ENCODE measurements at regions not wholly inside any gene's neighbourhood (a gene's known extent, or its start where the extent isn't known, plus 50 kb on each side); places are given as distances from the start of the nearest gene placed in this dataset.

DNA sequence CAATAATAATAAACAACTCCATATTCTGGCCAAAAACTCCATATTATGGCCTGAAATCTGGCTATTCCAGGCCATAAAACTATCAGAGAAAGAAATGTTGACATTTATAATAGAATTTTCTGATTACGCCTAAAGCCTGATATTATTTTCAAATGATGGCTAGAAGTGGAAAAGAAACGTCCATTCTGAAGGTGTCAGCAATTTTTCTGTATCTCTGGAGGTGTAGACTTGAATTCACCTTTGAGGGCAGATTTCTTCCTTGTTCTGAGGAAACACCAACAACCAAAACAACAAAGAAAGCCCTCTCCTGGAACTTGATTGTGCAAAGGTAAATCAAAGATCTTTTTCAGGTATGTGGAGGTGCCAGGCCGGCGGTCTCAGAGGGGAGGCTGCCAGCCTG is 390.7 kb downstream of the DMAC1 start:
- peaks cover 2% of the 10 kb centered on the region for H3K27me3 ChIP-seq (ENCODE audit: insufficient read depth, poor library complexity, severe bottlenecking)
- DNase-seq (ENCODE audit: low read depth in 1 of 2, low spot score in 1 of 2) = no peak

DNA sequence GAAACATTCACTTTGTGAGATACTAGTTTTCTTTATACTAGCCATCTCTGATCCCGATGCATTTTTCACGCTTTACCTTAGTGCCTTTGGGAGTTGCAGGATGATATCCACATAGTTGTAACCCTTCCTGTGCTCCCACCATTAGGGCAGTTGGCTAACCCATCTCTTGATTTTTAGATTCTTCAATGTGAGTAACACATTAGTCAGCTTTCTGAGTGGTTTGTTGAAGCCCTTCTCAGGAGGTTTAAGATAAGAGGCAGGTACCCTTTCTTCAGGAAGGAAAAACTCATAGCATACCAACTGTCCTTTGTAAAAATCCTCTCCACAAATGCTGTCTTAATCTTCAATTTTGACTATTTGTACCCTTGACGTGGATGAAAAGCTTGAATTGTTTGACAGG is 392.3 kb downstream of the DMAC1 start:
- no peak overlapping the region for H3K27ac ChIP-seq (replicated peaks)
- H3K27me3 ChIP-seq (ENCODE audit: insufficient read depth, poor library complexity, severe bottlenecking) = peaks cover 2% of the 10 kb centered on the region
- TF ChIP-seq, protein P1, sequence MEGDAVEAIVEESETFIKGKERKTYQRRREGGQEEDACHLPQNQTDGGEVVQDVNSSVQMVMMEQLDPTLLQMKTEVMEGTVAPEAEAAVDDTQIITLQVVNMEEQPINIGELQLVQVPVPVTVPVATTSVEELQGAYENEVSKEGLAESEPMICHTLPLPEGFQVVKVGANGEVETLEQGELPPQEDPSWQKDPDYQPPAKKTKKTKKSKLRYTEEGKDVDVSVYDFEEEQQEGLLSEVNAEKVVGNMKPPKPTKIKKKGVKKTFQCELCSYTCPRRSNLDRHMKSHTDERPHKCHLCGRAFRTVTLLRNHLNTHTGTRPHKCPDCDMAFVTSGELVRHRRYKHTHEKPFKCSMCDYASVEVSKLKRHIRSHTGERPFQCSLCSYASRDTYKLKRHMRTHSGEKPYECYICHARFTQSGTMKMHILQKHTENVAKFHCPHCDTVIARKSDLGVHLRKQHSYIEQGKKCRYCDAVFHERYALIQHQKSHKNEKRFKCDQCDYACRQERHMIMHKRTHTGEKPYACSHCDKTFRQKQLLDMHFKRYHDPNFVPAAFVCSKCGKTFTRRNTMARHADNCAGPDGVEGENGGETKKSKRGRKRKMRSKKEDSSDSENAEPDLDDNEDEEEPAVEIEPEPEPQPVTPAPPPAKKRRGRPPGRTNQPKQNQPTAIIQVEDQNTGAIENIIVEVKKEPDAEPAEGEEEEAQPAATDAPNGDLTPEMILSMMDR (IDR thresholded peaks at IDR 0.05; ENCODE audit: insufficient read depth, low read length) = no peak
- TF ChIP-seq, protein P2, sequence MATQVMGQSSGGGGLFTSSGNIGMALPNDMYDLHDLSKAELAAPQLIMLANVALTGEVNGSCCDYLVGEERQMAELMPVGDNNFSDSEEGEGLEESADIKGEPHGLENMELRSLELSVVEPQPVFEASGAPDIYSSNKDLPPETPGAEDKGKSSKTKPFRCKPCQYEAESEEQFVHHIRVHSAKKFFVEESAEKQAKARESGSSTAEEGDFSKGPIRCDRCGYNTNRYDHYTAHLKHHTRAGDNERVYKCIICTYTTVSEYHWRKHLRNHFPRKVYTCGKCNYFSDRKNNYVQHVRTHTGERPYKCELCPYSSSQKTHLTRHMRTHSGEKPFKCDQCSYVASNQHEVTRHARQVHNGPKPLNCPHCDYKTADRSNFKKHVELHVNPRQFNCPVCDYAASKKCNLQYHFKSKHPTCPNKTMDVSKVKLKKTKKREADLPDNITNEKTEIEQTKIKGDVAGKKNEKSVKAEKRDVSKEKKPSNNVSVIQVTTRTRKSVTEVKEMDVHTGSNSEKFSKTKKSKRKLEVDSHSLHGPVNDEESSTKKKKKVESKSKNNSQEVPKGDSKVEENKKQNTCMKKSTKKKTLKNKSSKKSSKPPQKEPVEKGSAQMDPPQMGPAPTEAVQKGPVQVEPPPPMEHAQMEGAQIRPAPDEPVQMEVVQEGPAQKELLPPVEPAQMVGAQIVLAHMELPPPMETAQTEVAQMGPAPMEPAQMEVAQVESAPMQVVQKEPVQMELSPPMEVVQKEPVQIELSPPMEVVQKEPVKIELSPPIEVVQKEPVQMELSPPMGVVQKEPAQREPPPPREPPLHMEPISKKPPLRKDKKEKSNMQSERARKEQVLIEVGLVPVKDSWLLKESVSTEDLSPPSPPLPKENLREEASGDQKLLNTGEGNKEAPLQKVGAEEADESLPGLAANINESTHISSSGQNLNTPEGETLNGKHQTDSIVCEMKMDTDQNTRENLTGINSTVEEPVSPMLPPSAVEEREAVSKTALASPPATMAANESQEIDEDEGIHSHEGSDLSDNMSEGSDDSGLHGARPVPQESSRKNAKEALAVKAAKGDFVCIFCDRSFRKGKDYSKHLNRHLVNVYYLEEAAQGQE (IDR thresholded peaks at IDR 0.05; ENCODE audit: insufficient replicate concordance, low read depth) = no peak
- TF ChIP-seq SPI1 (IDR thresholded peaks at IDR 0.05; ENCODE audit: borderline replicate concordance, low read depth) (no peak), GABPA (IDR thresholded peaks at IDR 0.05; ENCODE audit: low read depth) (no peak)
- no peak for DNase-seq (ENCODE audit: low read depth in 1 of 2, low spot score in 1 of 2)
- no peak overlapping the region for H3K4me3 ChIP-seq (replicated peaks; ENCODE audit: insufficient read depth, low read length)

More for the DNA sequence above, 390.7 kb downstream of the DMAC1 start:
- Histone ChIP-seq H3K4me3 (replicated peaks; ENCODE audit: insufficient read depth, low read length) (no peak overlapping the region), H3K27ac (replicated peaks) (no peak overlapping the region)
- TF ChIP-seq, protein P2 (IDR thresholded peaks at IDR 0.05; ENCODE audit: insufficient replicate concordance, low read depth) = no peak
- TF ChIP-seq POLR2AphosphoS5 (IDR thresholded peaks at IDR 0.05; ENCODE audit: low read depth) (no peak), GABPA (IDR thresholded peaks at IDR 0.05; ENCODE audit: low read depth) (no peak), SPI1 (IDR thresholded peaks at IDR 0.05; ENCODE audit: borderline replicate concordance, low read depth) (no peak)
- TF ChIP-seq, protein P1 (IDR thresholded peaks at IDR 0.05; ENCODE audit: insufficient read depth, low read length) = no peak

DNA sequence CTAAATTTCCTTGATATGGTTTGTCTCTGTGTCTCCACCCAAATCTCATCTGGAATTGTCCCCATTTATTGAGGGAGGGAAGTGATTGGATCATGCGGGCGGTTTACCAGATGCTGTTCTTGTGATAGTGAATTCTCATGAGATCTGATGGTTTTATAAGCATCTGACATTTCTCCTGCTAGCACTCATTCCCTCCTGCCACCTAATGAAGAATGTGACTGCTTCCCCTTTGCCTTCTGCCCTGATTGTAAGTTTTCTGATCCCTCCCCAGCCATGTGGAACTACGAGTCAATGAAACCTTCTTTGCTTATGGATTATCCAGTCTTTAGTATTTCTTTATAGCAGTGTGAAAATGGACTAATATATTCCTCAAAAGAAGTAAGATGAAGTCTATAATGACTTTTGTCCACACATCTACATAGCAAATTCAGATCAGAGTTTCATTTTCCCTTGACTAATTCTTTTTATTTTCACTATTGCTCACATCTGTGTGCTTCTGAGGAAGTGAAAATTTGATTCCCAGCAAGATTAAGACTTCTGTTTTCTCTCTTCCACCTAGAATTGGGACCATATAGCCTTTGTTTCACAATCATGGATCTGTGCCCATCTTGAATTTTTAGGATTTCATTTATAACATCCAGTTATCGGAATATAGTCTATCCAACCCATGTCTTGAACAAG is 393.5 kb downstream of the DMAC1 start:
- no peak for DNase-seq (ENCODE audit: low read depth in 1 of 2, low spot score in 1 of 2)
- no peak for TF ChIP-seq POLR2AphosphoS5 (IDR thresholded peaks at IDR 0.05; ENCODE audit: low read depth)
- no peak for TF ChIP-seq SPI1 (IDR thresholded peaks at IDR 0.05; ENCODE audit: borderline replicate concordance, low read depth)
- TF ChIP-seq, protein P2 (IDR thresholded peaks at IDR 0.05; ENCODE audit: insufficient replicate concordance, low read depth) = no peak
- H3K27ac ChIP-seq (replicated peaks) = no peak overlapping the region
- H3K4me3 ChIP-seq (replicated peaks; ENCODE audit: insufficient read depth, low read length) = no peak overlapping the region
- no peaks in the 10 kb centered on the region for H3K27me3 ChIP-seq (ENCODE audit: insufficient read depth, poor library complexity, severe bottlenecking)

Data from HL-60 (cell line).